Cardiac fibroblast (primary cell): ENCODE measurements at regions not wholly inside any gene's neighbourhood (a gene's known extent, or its start where the extent isn't known, plus 50 kb on each side); places are given as distances from the start of the nearest gene placed in this dataset.

Experiments used
- DNase-seq, 2 donors: peaks; one replicate each; pipeline versions ENCODE4 v3.0.0 to v3.0.0-alpha.2; 2010; ENCODE audit warnings: low read depth in 2 of 2
- H3K4me3 ChIP-seq, 2 donors: replicated peaks in 1 of 2; 1 replicate in 1 of 2; 2 replicates in 1 of 2; pipeline ENCODE4 v1.5.1; 2011; ENCODE audit warnings: low read depth in 2 of 2, low read length in 2 of 2, mild to moderate bottlenecking in 2 of 2, moderate library complexity in 1 of 2
- CTCF ChIP-seq: IDR thresholded peaks from one replicate; pipeline ENCODE4 v1.5.1; 2011; ENCODE audit warnings: low read depth, mild to moderate bottlenecking, low read length, inconsistent platforms

DNA sequence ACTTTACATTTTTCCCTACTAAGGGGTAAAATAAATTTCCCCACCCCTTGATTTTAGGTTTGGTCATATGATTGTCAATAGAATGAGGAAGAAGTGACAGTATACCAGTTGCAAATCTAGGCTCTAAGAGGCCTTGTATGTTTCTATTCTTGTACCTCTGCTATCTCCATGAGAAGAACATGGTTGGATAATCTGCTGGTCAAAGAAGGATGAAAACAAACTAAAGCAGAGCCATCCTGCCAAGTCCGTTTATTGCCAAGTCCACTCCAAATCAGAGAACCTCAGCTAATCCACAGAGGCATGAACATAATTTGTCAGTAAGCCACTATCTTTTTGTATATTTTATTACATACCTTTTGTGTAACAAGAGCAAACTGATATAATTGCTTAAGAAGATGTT, 98.0 kb downstream of the CRPPA start:
- no peak for TF ChIP-seq CTCF
- DNase-seq, result no peak
- no peak overlapping the region for H3K4me3 ChIP-seq

DNA sequence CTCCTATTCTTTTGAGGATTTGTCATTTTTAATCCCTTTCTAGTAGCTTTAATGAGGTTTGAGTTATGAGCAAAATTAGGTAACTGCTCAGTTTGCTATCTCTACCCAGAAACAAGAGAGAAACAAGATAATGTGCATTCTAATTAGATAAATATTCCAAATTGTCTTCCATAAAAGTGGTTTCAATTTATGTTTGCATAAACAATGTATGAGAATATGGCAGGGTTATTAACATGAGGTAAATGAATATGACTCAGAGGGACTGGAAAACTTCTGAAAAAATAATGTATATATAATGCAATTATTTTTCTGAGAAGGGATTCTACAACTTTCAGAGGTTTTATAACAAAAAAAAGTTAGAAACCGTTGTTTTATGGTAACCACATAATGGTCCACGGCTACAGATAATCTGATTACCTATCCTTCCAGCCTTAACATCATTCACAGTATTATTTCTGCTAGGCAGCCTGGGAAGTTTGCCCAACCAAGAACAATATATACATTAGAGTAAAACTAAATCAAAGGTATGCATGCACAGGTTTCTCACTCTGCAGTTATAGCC, 101.2 kb downstream of the CRPPA start:
- no peak for DNase-seq
- H3K4me3 ChIP-seq, result no peak overlapping the region
- no peak for TF ChIP-seq CTCF

GRCh38 chr7:16318989-16319915, 102.1 kb downstream of the CRPPA start:
- peak; percentile 26 to 55 for DNase-seq
- TF ChIP-seq CTCF, result no peak
- no peak overlapping the region for H3K4me3 ChIP-seq

DNA sequence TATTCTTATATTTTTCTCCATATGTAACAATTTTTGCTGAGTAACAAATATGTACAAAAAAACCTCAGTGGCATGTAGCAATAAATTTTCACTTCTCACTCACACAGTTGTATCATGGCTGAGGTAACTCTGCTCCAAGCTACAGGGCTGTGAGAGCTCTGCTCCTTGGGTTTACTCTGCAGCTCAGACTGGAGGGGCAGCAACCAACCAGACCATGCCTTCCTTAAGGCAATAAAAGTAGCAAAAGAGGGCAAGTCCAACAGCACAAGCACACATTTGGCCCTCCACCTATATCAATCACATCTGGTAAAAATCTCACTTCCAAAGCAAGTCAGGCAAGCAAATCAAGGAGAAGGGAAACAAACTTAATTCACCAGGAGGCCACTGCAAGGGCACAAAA, 102.9 kb downstream of the CRPPA start:
- H3K4me3 ChIP-seq, result no peak overlapping the region
- TF ChIP-seq CTCF, result no peak
- DNase-seq, result no peak

- H3K4me3 ChIP-seq, result no peak overlapping the region
- no peak for DNase-seq
- TF ChIP-seq CTCF, result no peak
Measured at GRCh38 chr7:16317406-16317805, 103.9 kb downstream of the CRPPA start.

GRCh38 chr7:16315280-16315679, 106.1 kb downstream of the CRPPA start:
- no peak overlapping the region for H3K4me3 ChIP-seq
- no peak for DNase-seq
- TF ChIP-seq CTCF, result no peak
